DMS153 treated with DMSO at 0.1 percent for 48 hours (cell line): ENCODE measurements at regions not wholly inside any gene's neighbourhood (a gene's known extent, or its start where the extent isn't known, plus 50 kb on each side); places are given as distances from the start of the nearest gene placed in this dataset.

ENCODE experiments used
- DNase-seq: peaks from one replicate; lab custom pipeline; 2025; ENCODE audit not compliant: unreplicated experiment; lab: John Stamatoyannopoulos, UW

DNA sequence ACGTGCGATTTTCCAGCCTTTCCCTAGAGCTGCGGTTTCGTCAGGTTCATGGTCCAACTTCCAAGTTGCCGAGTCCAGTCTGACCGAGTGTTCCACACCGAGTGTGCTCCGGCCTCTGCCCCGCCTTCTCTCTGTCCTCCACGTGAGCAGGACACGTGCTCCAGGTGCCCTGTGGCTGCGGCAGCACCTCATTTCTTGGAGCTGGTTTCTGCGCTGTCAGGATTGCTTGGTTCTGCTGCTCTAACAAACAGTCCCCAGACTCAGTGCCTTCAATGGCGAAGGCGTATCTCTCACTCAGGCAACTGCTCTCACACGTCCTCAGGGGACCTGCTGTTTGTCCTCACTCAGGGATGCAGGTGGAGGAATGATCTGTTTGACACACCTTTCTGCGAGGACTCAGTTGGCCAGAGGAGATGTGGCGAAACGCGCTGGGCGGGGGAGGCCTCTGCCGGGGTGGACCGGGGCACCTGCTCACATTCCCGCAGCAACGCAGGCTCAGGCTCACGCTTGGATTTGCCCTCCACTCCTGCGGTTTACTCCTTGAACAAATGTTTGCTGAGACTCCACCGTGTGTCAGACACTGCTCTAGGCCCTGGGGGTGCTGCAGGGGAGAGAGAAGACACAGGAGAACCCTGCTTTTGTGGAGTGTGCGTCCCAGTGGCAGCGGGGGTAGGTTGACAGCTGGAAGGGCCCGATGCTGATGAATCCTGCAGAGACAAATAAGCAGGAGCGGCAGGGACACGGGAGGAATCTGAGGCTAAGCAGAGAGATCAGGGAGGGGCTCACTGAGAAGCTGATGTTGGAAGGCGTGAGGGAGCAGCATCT is 63.4 kb upstream of the FBRSL1 start:
- no peak for DNase-seq

DNA sequence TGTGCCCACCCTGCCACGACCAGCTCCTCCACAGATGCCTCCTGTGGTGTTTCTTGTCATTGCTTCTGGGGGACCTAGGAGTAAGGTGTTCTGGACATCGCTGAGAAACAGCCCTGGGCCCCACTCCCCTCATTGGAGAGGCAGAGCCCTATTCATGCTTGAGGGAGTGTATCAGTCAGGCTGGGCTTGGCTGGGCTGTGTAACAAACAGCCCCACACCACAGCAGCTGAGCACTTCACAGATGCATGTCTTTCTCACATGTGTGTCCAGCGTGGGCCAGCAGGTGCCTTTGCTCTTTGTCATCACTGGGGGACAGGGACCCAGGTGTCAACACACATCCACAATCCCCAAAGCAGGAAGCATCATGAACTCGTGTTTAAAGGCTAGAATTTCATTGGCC is 65.1 kb upstream of the FBRSL1 start:
- no peak for DNase-seq

DNA sequence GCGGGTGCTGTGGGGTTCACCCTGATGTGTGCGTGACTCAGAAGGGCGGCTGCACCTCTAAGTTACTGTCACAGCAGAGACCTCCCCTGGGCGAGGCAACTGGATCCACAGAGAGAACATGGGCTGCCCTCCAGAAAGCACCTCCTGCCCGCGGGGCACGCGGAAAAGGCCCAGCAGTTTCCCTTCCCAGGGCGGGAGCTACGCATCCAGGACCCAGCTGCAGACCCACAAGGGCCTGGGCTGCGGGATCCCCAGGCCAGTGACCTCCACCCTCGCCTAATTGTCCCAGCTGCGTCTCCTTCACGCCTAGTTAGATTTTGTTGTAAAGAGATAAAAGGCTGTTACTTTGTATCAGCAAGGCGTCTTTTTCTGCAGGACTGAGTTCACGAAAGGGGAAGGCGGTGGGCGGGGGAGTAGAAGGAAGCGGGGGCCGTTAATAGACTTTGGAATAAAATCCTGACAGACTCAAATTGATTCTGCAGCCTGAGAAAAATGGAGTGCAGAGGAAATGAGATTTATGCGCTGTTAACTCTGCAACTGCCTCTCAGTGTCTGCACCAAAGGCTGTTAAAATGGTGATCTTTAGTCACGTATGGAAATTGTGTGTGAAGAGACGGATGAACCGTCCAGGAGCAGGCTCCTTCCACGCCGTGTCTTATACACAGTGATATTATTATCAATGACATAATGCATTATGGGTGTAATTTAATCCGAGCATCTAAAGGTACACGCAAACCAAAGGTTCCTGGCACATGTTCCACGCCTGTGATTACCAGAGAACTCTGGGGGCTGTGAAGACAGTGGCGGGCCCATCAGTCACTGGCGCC is 65.9 kb upstream of the FBRSL1 start:
- no peak for DNase-seq

DNA sequence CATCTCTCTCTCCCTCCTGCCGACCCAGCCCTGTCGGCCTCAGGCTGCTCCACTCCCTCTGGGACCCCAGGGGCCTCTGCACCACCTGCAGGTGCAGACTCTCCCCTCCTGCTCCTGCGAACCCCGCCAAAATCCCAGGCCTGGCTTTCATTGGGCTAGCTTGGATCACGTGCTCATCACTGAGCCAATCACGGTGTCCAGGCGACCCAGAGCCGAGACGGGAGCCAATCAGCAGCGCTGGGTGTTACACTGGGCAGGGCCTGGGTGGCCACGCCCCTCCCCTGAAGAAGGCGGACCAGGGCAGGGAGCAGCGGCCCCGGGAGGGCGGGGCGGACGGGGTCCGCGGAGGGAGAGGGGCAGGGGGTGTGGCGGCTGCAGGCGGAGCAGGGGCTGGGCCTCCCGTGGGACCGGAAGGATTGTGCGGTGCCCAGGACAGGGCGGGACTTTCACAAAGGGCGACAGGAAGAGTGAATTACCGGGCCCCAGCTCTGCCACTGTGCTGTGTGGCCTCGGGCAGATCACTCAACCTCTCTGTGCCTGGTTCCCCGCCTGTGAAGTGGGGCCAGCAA is 66.6 kb upstream of the FBRSL1 start:
- DNase-seq = no peak

DNA sequence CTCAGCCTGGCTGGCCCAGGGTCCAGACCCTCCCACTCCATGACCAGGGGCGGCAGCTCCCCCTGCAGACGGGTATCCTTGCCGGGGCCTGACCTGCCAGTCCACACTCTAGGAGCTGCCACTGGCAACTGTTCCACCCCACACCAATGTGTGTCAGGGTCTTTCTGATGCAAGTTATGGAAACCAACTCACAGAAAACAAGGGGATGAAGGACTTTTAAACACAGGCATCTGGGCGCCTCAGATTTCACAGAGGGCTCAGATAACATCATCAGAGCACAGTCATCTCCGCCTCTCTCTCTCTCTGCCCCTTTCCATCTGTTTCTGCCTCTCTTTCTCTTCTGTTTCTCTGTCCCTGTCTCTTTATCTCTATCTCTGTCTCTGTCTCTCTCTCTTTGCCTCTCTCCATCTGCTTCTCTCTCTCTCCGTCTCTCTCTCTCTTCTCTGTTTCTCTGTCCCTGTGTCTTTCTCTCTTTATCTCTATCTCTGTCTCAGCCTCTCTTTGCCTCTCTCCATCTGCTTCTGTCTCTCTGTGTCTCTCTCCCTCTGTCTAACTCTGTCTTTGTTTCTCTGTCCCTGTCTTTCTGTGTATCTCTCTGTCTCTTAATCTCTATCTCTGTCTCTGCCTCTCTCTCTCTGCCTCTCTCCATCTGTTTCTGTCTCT is 67.4 kb upstream of the FBRSL1 start:
- DNase-seq = no peak

DNA sequence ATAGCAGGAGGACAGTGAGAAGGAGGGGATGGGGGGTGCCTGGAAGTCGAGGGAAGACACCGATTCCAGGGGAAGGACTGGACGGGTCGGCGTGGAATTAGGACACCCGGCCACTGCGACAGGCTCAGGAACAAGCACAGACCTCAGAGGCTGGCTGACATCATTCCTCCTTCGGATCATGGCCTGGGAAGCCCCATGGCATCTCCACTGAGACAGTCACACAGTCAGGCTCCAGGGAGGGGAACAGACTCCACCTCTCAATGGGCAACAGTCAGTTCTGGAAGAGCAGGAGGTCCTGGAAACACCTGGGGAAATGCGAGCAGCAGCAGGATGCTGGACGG is 67.9 kb upstream of the FBRSL1 start:
- no peak for DNase-seq

DNA sequence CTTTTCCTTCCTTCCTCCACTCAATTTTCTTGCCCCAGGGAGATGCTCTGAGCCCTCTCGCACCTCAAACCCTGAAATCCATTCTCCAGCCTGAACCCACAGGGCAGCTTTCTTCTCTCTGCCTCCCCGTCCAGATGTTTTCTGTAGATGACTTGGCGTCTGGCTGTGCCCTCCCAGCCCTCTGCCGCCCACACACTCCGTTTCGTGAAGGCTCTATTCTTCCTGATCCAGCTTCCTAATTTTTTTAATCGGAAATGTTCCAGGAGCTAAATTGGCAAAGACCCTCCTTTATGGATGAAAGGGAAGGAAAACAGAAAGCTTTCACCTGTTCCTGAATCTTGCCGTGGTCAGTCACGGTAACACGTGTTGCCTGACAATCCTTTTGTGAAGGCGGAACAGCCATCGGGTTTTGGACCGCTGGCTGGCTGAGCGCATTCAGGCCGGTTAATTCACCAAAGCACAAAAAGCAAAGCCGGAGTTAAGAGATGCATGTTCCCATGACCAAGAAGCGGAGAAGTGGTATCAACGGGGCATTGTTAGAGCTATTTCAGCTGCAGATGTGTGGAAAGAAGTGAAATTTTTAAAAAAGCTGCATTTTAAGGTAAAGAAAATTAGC is 70.2 kb upstream of the FBRSL1 start:
- no peak for DNase-seq

DNA sequence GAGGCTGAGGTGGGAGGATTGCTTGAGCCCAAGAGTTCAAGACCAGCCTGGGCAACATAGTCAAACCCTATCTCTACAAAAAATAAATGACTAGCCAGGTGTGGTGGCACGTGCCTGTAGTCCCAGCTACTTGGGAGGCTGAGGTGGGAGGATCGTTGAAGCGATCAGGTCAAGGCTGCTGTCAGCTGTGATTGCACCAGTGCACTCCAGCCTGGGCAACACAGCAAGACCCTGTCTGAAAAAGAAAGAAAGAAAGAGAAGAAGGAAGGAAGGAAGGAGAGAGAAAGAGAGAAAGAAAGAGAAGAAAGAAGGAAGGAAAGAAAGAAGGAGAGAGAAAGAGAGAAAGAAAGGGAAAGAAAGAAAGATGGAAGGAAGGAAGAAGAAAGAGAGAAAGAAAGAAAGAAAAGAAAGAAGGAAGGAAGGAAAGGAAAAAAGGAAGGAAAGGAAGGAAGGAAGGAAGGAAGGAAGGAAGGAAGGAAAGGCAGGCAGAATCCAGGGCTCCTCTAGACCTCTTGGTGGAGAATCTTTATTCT is 71.5 kb upstream of the FBRSL1 start:
- DNase-seq = no peak

DNA sequence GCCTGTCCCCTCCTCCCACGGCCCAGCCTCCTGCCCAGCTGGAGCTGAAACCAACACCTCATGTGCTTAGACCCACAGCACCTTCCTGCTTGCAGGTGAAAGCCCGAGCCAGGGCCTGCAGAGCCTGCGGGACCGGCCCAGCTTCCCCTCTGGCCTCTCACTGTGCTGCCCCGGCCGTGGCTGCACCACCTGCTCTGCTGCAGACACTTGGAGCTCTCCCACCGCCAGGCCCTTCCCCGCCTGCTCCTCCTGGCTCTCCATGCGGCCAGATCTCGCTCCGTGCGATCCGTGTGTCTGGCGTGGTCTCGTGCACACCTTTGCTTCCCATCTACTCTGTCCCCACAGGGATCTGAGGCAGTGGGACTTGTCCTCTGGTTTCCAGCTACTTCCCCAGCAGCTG is 72.2 kb upstream of the FBRSL1 start:
- DNase-seq = no peak

DNA sequence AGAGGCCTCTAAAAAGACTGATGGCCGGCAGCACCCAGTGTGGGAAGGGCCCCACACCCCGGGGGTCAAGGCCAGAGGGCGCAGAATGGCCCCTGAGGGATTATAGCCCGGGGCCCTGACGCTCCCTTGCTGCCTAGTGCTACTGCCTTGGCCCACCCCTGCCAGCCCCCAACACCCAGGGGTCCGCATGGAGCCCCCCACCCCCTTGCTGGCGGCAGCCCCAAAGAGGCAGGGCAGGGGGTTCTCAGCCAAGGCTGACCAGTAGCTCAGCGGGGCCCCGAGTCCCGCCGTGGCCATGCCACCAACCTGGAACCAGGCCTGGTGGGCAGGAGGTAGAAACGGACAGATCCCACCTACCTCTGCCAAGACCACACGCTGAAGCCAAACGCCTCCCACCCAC is 73.1 kb upstream of the FBRSL1 start:
- DNase-seq = no peak

DNA sequence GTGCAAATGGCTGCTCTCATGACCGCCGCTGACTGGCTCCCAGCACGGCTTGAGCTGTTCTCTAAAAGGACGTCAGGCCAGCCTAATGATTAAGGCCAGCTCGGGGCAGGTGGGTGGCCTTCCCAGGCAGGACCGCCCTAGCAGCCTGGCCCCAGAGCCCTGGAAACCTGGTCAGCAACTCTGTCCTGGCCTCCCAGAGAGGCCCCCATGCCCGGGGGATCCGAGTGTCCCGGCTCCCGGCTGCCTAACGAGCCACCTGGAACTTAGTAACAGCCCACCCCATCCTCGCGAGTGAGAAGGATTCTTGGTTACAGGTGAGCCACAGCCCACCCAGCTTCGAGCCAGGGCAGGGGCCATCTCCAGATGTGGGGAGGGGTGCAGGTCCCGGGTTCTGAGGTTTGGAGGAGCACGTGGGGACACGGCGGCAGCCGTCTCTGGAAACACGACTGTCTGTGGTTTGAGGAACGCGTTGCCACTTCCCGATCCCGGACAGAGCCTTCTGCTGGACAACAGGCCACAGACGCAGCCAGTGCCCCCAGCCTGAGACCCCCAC is 73.8 kb upstream of the FBRSL1 start:
- no peak for DNase-seq

DNA sequence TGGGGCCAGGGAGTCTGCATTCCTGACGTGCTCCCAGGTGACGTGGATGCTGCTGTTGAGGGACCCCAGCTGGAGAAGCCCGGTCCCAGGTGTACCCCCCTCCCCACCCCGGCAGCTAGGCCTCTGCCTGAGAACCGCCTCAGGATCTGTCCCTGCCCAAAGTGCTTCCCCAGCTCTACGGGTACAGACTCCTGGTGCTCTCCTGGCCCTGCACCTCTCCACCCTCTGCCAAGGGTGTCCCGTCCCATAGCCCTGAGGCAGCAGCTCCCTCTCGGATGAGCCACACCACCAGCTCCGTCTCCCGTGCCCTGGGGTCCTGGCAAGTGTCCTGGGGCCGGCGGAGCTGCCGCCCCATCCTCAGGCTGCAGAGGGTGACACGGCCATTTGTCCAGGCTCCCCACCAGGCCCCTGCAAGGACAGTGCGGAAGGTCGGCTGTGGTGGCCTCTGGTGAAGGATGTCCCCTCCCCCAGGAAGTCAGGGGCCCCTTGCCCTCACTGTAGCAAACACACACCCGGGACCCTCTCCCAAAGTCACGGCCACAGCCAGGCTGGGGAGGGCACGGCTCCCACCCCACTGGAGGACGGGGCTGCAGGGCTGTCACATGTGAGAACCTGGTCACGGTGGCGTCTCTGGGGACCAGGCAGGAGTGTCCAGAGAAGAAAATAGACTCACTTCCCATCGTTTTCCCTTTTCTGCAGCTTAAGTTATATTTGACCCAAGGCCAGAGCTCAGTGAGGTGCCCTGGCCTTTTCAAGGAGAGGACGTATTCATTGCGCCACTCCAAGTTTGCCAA is 74.4 kb upstream of the FBRSL1 start:
- DNase-seq = no peak

DNA sequence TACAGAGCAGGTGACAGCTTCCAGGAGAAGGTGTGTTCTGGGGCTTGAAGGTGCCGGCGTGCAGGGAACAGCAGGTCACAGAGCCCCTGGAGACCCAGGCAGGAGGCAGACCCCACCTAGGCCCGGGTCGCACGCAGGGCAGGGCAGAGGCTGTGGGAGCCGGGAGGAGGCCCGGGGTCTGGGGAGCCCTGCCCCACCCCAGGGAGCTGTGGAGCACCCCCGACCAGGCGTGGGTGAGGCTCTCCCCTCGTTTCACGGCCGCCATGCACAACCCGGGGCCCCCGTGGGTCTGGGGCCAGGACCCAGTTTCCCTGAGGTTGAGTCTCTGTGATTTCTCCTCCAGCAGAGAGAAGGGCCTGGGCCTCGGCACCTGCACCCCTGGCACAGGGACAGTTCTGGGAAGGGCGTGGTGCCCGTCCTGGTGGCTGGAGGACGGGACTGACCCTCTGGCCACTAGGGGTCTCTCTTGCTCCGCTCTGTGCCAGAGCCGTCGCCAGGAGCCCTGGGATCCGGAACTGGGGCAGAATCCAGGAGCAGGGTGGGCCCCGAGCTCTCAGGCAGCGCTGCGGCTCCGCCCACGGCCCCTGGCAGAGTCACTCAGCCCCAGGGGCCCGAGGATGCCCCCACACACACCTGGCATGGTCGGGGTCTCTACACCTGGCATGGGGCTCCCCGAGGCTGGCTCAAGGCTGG is 75.2 kb upstream of the FBRSL1 start:
- peak; percentile 81 for DNase-seq

DNA sequence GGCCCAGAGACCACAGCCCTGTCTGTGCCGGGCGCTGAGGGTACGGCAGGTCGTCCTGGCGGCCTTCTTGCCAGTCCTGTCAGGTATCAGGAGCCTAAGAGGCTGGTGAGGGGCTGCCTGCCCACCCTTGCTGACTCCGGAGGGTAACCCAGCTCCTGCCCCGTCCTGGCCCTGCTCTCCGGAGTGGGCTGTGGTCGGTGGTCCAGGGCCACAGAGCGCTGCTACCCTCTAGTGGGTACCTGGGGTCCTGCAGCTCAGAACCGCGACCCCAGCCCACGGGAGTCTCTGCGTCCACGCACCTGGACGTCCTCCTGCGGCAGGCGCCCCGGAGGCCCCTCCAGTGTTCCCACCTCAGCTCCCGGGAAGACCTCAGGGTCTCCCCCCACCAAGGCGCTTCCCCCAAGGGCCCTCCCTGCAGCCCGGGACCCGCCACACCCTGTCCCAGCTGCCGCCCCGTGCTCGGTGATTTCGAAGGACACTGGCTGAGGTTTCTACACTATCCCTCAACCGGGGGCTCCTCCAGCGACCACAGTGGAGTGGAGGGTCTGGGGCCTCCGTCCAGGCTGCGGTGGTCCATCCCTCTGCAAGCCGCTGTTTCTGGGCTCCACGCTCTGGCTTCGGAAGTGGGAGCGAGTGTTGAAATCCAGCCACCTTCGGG is 75.9 kb upstream of the FBRSL1 start:
- DNase-seq = no peak

DNA sequence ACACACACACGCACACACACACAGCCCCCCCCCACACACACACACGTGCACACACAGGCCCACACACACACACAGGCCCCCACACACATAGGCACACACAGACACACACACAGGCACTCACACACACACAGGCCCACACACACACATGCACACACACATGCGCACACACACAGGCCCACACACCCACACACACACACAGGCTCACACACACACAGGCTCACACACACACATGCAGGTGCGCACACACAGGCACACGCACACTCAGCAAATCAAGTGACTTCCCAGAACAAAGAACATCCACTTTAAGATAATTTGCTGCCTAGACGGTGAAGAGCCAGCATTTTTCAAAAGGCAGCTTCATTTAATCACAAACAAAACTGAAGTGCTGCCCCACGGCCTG is 78.5 kb upstream of the FBRSL1 start:
- DNase-seq = no peak

DNA sequence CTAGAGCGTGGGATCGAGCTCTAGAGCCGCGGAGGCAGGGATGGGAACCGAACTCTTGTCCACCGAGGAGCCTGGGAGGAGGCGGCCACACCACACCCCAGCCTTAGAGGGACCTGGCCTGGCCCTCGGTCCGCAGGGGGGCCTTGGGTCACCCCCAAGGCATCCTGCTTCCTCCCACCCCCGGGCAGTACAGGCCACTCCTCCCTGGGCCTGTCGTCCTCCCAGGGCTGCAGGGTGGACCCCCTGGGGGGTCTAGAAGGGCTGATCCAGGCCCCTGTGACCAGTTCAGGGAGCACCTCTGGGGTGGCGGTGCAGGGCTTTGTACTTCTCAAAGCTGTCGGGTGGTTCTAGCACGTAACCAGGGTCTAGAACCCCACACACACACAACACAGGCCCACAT is 79.1 kb upstream of the FBRSL1 start:
- DNase-seq = no peak

DNA sequence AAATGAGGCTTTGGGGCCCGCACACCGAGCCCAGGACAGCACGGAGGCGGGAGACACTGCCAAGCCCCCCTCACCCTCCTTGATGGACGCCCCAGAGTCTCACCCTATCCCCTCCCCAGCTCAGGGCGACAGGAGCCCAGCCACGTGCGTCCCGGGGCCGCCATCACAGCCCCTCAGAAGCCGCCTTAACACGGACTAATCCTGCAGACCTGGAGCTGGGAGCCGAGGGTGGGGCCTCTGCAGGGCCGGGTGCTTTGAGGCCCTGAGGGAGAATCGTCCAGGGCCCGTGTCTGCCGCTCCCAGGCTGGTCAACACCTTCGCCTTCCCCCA is 79.7 kb upstream of the FBRSL1 start:
- no peak for DNase-seq

DNA sequence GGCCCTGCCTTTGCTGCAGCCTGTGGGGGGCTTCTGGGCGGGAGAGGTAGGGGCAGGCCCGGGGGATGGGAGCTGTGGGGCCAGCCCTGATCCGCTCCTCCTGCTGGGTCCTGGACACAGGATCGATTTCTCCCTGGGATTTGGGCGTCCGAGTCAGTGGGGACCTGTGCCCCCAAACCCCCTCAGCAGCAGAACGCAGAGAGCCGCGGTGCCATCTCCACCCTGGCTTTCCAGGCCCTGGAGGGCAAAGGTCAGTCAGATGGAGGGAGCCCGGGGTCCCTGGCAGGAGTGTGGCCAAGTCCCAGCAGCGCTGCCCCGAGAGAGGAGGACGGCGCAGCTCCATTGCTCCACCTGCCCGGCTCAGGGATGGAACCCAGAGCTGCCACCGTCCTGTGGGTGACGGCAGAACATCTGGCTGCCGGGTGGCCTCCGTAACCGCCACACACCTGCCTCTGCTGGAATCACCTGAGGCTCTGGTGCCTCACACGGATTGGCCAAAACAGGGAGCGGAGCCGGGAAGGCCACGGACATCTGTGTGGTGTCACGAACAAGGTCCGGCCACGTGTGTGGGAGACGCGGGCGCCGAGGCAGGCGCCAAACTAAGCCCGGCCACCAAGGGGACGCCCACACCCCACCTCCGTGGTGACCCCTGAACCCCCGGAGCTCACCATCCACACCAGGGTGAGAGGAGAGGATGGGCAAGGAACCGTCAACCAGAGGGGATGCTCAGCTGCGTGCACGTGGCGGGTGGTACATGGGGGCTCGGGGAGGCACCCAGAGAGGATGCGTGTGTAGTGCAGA is 80.3 kb upstream of the FBRSL1 start:
- DNase-seq = no peak
